ENCODE measurements at regions not wholly inside any gene's neighbourhood (a gene's known extent, or its start where the extent isn't known, plus 50 kb on each side); places are given as distances from the start of the nearest gene placed in this dataset.

DNA sequence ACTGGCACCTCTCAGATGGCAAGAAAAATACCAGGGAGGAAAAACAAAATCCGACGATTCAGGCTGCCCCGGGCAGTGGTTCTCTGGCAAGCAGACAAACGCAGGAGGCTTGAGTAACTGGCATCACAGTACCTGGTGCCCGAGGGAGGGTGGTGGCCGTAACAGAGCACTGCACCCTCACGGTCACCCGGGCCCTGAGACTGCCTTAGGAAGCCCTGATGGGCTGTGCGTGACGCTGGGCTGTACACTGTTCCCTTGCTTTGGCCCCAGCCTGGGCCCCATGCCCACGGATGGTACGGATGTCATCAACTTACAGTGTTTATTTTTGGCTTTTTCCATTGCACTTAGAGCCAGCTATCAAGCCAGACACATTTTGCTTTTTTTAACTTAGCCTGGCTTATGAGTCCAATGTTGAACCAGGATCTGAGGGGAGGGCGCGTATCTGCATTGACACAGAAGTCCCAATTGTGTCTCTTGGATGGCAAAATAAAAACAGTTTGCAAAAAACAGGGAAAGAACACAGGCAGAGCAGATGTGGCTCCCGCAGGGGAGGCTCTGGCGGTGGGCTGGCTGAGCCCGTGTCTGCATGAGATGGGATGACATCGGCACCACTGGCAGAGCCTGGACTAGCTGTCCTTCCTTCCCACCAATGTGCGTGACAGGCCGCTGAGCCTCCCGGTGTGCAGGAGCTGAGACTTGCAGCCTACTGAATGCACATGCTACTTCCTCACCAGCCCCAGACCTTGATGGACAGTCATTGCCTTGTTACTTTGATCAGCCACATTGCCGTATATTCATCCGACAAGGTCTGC, 287.7 kb downstream of the FOXL1 start:
- ChIA-PET CTCF (ENCODE audit: unreplicated experiment) (no interaction called here), POLR2A (no interaction called here)
- Histone ChIP-seq H2AFZ (ENCODE audit: low read length) (no peak overlapping the region), H3K4me1 (ENCODE audit: insufficient read depth, low read length, poor library complexity, severe bottlenecking) (no peaks in the 10 kb centered on the region), H3K36me3 (ENCODE audit: insufficient read depth, low read length) (no peaks in the 10 kb centered on the region), H3K9me2 (ENCODE audit: insufficient read depth, low read length) (no peaks in the 10 kb centered on the region), H3K4me3 (ENCODE audit: low read depth, low read length, poor library complexity, severe bottlenecking) (no peak overlapping the region), H3K9me3 (ENCODE audit: low read length) (no peaks in the 10 kb centered on the region), H3K27ac (ENCODE audit: low read depth, low read length, poor library complexity, severe bottlenecking) (no peak overlapping the region), H4K20me1 (ENCODE audit: insufficient read depth, low read length) (no peaks in the 10 kb centered on the region), H3K79me2 (ENCODE audit: insufficient read depth, low read depth, low read length) (no peaks in the 10 kb centered on the region), H3K4me2 (ENCODE audit: low read length) (no peak overlapping the region)
- no TSS peak for BruUV-seq (replicated peaks)
- TF ChIP-seq, protein P1, sequence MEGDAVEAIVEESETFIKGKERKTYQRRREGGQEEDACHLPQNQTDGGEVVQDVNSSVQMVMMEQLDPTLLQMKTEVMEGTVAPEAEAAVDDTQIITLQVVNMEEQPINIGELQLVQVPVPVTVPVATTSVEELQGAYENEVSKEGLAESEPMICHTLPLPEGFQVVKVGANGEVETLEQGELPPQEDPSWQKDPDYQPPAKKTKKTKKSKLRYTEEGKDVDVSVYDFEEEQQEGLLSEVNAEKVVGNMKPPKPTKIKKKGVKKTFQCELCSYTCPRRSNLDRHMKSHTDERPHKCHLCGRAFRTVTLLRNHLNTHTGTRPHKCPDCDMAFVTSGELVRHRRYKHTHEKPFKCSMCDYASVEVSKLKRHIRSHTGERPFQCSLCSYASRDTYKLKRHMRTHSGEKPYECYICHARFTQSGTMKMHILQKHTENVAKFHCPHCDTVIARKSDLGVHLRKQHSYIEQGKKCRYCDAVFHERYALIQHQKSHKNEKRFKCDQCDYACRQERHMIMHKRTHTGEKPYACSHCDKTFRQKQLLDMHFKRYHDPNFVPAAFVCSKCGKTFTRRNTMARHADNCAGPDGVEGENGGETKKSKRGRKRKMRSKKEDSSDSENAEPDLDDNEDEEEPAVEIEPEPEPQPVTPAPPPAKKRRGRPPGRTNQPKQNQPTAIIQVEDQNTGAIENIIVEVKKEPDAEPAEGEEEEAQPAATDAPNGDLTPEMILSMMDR (conservative IDR thresholded peaks at IDR 0.05; ENCODE audit: low read length), result no peak
- TF ChIP-seq EZH2phosphoT487 (IDR thresholded peaks at IDR 0.05; ENCODE audit: borderline replicate concordance, low read depth, low read length), result no peak
- no peak for DNase-seq (ENCODE audit: low spot score)
- intact Hi-C loops (cut with micrococcal nuclease; ENCODE audit: unreplicated experiment), result no loop called here

DNA sequence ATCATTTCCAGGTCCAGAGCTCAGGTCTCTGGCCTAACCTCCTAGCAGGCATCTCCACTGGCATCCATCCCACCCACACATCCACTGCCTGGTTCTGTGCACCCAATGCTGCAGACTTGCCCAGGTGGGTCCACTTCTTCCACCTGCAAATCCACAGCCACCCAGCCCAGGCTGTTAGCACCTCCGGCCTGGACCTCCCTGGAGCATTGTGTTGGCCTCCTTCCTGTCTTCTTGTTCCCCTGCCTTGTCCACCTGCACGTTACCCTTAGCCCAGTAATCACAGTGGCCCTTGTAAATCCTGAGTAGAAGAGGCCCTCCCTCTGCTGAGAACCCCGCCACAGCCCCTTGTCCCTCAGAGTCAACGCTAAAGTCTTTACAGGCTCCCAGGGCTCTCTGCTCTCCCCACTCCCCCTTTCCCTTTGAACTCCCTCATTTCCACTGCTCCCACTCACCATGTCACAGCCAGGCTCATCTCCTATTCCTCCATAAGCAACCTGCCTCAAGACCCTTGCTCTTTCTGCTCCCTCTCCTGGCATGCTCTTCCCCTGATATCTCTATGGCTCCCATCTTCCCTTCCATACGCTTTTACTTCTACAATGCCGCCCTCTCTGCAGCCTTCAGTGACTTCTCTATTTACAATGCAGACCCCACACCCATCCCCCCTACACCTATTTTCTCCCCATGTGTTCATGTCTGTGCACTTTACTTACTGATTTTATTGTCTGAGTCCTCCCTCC, 288.8 kb downstream of the FOXL1 start:
- H3K36me3 ChIP-seq (ENCODE audit: insufficient read depth, low read length), result no peaks in the 10 kb centered on the region
- no TSS peak for BruUV-seq (replicated peaks)
- POLR2A ChIA-PET, result no interaction called here

DNA sequence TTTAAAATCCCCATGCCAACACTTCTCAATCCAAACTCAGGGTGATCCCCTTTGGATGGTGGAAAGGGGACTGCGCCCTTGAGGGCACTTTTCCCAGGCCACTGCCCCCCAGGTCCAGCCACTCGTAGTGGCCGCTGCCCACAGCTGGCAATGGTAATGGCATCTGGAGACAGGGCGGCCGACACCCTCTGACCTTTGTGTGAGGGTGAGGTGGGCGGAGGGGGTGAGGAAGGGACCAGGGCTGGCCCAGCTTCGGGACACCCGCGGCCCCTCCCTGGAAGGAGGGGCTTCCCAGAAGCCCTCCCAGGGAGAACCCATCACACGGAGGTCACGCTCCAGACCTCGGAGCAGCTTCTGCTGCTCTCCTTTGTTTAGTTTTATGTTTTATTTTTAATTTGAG, 289.7 kb downstream of the FOXL1 start:
- DNase-seq (ENCODE audit: low spot score), result no peak
- Histone ChIP-seq H3K36me3 (ENCODE audit: insufficient read depth, low read length) (no peaks in the 10 kb centered on the region), H3K79me2 (ENCODE audit: insufficient read depth, low read depth, low read length) (no peaks in the 10 kb centered on the region), H4K20me1 (ENCODE audit: insufficient read depth, low read length) (no peaks in the 10 kb centered on the region), H3K4me1 (ENCODE audit: insufficient read depth, low read length, poor library complexity, severe bottlenecking) (no peaks in the 10 kb centered on the region), H3K27ac (ENCODE audit: low read depth, low read length, poor library complexity, severe bottlenecking) (no peak overlapping the region), H3K9me2 (ENCODE audit: insufficient read depth, low read length) (no peaks in the 10 kb centered on the region), H3K4me2 (ENCODE audit: low read length) (no peak overlapping the region), H2AFZ (ENCODE audit: low read length) (no peak overlapping the region), H3K9me3 (ENCODE audit: low read length) (no peaks in the 10 kb centered on the region), H3K4me3 (ENCODE audit: low read depth, low read length, poor library complexity, severe bottlenecking) (no peak overlapping the region)
- BruUV-seq (replicated peaks), result no TSS peak
- ChIA-PET CTCF (ENCODE audit: unreplicated experiment) (no interaction called here), POLR2A (no interaction called here)
- intact Hi-C loops (cut with micrococcal nuclease; ENCODE audit: unreplicated experiment), result no loop called here
- TF ChIP-seq EZH2phosphoT487 (IDR thresholded peaks at IDR 0.05; ENCODE audit: borderline replicate concordance, low read depth, low read length), result no peak
- TF ChIP-seq, protein P1 (conservative IDR thresholded peaks at IDR 0.05; ENCODE audit: low read length), result no peak

More for the DNA sequence above, 288.8 kb downstream of the FOXL1 start:
- no peak overlapping the region for H3K4me3 ChIP-seq (ENCODE audit: low read depth, low read length, poor library complexity, severe bottlenecking)
- DNase-seq (ENCODE audit: low spot score), result no peak
- no peaks in the 10 kb centered on the region for H3K9me3 ChIP-seq (ENCODE audit: low read length)
- CTCF ChIA-PET (ENCODE audit: unreplicated experiment), result interaction anchor here (0.5 kb wide), 1 partner anchor 24 kb away, joined by 3 read pairs; no protein-coding TSS in a partner anchor
- no peaks in the 10 kb centered on the region for H3K9me2 ChIP-seq (ENCODE audit: insufficient read depth, low read length)
- intact Hi-C loops (cut with micrococcal nuclease; ENCODE audit: unreplicated experiment), result no loop called here
- H4K20me1 ChIP-seq (ENCODE audit: insufficient read depth, low read length), result no peaks in the 10 kb centered on the region
- no peaks in the 10 kb centered on the region for H3K4me1 ChIP-seq (ENCODE audit: insufficient read depth, low read length, poor library complexity, severe bottlenecking)
- TF ChIP-seq EZH2phosphoT487 (IDR thresholded peaks at IDR 0.05; ENCODE audit: borderline replicate concordance, low read depth, low read length), result no peak
- no peak overlapping the region for H3K4me2 ChIP-seq (ENCODE audit: low read length)
- H3K27ac ChIP-seq (ENCODE audit: low read depth, low read length, poor library complexity, severe bottlenecking), result no peak overlapping the region
- H3K79me2 ChIP-seq (ENCODE audit: insufficient read depth, low read depth, low read length), result no peaks in the 10 kb centered on the region
- no peak overlapping the region for H2AFZ ChIP-seq (ENCODE audit: low read length)

All from OCI-LY7 (cell line).